Left lung (tissue), 4 donors: ENCODE measurements at regions not wholly inside any gene's neighbourhood (a gene's known extent, or its start where the extent isn't known, plus 50 kb on each side); places are given as distances from the start of the nearest gene placed in this dataset.

Experiments
- ATAC-seq: fragments of 200-7000 bp; cut with Tn5 transposase; one replicate; pipeline ENCODE4 v1.9.1; 2020; ENCODE audit warnings: moderate library complexity
- DNase-seq, 4 donors: peaks; one replicate each; pipeline ENCODE4 v3.0.0-alpha.2; 2013 to 2020
- H3K27ac ChIP-seq, 2 donors: fragments of 200-600 bp; sonication (generic) in 1 of 2; one replicate each; pipeline versions ENCODE4 v1.5.0 to v1.8.0; 2020 to 2021
- H3K27me3 ChIP-seq, 2 donors: fragments of 200-600 bp; sonication (generic) in 1 of 2; one replicate each; pipeline versions ENCODE4 v1.5.0 to v1.8.0; 2020 to 2021
- H3K36me3 ChIP-seq, 2 donors: fragments of 200-600 bp; sonication (generic) in 1 of 2; one replicate each; pipeline versions ENCODE4 v1.5.0 to v1.8.0; 2020 to 2021
- H3K4me1 ChIP-seq, 2 donors: fragments of 200-600 bp; one replicate each; pipeline ENCODE4 v1.8.0; 2021
- H3K4me3 ChIP-seq, 2 donors: fragments of 200-600 bp; sonication (generic) in 1 of 2; one replicate each; pipeline versions ENCODE4 v1.5.0 to v1.8.0; 2020 to 2021; ENCODE audit warnings: mild to moderate bottlenecking in 1 of 2
- H3K9me3 ChIP-seq, 2 donors: fragments of 200-600 bp; sonication (generic) in 1 of 2; one replicate each; pipeline versions ENCODE4 v1.5.0 to v1.8.0; 2020 to 2021
- intact Hi-C, 2 donors: fragments of 100-400 bp; cut with DNase I; formaldehyde crosslinking; loops; one replicate each; pipeline versions ENCODE4 v1.11.2 to v1.14.2; 2022
- TF ChIP-seq, protein P1 (sequence below), 2 donors: fragments of 200-600 bp; sonication (generic) in 1 of 2; IDR thresholded peaks; one replicate each; pipeline versions ENCODE4 v1.5.0 to v1.8.0; 2021; ENCODE audit warnings: antibody characterized with exemption in 2 of 2
- donor health status: DM: no; HTN: yes; CAD: no.
- donor health status: DM: no; HTN: no; CAD: no.

DNA sequence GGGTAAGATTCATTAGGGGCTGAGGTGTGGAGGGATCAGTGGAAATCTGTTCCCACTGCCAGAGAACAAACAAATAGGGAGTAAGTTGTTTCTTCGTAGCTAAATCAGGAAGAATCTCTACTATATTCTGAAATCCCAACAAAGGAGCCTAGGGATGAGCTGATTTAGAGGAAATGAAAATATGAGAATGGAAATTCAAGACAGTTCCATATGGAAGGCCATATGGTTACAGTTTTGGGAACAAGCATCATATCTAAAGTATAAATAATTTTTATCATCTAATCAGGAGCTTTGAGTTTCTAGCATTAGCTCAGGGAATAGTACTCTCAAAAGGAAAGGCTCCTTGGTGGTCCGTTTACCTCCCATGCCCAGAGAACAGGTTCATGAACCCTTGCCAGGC, 218.2 kb downstream of the AASDH start:
- Histone ChIP-seq H3K4me3 (no peak overlapping the region), H3K27ac (no peak overlapping the region), H3K36me3 (no peaks in the 10 kb centered on the region), H3K27me3 (no peaks in the 10 kb centered on the region), H3K4me1 (no peaks in the 10 kb centered on the region), H3K9me3 (peaks cover 0 to 9% of the 10 kb centered on the region in 2 donors)
- intact Hi-C loops, result no loop called here
- DNase-seq (no peak), ATAC-seq (no peak)
- TF ChIP-seq, protein P1, sequence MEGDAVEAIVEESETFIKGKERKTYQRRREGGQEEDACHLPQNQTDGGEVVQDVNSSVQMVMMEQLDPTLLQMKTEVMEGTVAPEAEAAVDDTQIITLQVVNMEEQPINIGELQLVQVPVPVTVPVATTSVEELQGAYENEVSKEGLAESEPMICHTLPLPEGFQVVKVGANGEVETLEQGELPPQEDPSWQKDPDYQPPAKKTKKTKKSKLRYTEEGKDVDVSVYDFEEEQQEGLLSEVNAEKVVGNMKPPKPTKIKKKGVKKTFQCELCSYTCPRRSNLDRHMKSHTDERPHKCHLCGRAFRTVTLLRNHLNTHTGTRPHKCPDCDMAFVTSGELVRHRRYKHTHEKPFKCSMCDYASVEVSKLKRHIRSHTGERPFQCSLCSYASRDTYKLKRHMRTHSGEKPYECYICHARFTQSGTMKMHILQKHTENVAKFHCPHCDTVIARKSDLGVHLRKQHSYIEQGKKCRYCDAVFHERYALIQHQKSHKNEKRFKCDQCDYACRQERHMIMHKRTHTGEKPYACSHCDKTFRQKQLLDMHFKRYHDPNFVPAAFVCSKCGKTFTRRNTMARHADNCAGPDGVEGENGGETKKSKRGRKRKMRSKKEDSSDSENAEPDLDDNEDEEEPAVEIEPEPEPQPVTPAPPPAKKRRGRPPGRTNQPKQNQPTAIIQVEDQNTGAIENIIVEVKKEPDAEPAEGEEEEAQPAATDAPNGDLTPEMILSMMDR (IDR thresholded peaks at IDR 0.05), result no peak

DNA sequence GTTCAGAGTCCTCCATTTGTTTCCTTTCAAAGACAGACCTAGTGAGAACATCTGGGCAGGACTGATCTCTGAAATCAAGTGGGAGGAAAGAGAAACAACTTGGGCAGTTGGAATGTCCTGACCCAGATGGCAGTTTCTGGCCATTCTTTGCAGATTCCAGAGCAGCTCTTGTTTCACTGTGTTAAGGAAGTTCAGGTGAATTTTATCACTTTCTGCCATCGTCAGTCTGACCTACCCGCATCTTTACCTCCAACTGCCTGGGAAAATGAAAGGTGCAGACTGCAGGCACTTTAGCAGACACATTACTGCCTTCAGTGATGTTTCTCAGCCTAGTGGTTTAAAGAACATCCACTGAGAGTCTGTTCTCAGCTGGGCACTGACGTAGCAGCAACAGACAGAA, 216.2 kb downstream of the CEP135 start:
- H3K4me3 ChIP-seq, result no peak overlapping the region
- H3K27ac ChIP-seq, result no peak overlapping the region
- DNase-seq (no peak), ATAC-seq (no peak)
- H3K36me3 ChIP-seq, result no peaks in the 10 kb centered on the region
- peaks cover 0 to 9% of the 10 kb centered on the region in 2 donors for H3K9me3 ChIP-seq
- no peaks in the 10 kb centered on the region for H3K4me1 ChIP-seq
- intact Hi-C loops, result no loop called here
- H3K27me3 ChIP-seq, result no peaks in the 10 kb centered on the region
- TF ChIP-seq, protein P1 (IDR thresholded peaks at IDR 0.05), result no peak

DNA sequence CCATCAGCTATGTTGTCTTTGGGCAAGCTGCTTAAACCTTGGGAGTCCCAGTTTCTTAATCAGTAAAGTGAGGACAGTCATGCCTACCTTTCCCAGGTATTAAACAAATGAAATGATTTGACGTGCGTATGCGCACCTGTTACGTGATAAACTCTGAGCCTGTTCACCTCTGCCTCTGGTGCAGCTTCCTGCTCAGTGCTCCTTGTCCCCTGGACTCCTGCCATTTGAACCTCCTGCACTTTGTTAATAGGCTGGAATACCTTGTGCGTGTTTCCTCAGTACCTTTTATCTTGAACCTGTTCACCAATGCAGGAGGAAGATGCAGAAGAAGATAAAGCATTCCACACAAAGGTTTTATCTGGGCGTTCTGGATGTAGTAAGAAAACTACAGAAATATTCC, 211.9 kb downstream of the CEP135 start:
- Histone ChIP-seq H3K36me3 (no peaks in the 10 kb centered on the region), H3K27ac (no peak overlapping the region), H3K4me1 (no peaks in the 10 kb centered on the region), H3K27me3 (no peaks in the 10 kb centered on the region), H3K4me3 (no peak overlapping the region), H3K9me3 (no peaks in the 10 kb centered on the region)
- DNase-seq (no peak), ATAC-seq (no peak)
- intact Hi-C loops, result no loop called here
- TF ChIP-seq, protein P1 (IDR thresholded peaks at IDR 0.05), result no peak

DNA sequence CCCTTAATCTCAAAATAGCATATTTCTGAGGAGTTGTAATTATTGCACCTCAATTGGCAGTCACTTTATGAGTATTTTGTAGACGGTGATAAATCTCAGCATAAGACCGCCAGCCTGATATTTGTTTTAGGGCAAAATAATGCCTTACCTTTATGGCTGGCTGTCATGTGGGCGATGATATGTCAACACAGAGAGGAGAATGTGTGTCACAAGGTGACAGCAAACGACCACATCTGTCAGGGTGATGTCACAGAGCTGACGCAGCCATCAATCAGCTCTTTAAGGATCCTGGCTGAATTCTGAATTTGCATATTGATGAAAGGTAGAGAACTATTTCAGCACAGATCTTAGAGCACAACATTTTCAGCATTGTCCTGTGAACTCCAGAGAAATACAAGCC, 209.7 kb downstream of the CEP135 start:
- intact Hi-C loops, result no loop called here
- no peak for ATAC-seq
- no peaks in the 10 kb centered on the region for H3K36me3 ChIP-seq
- no peak for DNase-seq
- TF ChIP-seq, protein P1 (IDR thresholded peaks at IDR 0.05), result no peak
- no peak overlapping the region for H3K4me3 ChIP-seq
- no peak overlapping the region for H3K27ac ChIP-seq
- H3K27me3 ChIP-seq, result no peaks in the 10 kb centered on the region
- H3K4me1 ChIP-seq, result no peaks in the 10 kb centered on the region
- H3K9me3 ChIP-seq, result no peaks in the 10 kb centered on the region

DNA sequence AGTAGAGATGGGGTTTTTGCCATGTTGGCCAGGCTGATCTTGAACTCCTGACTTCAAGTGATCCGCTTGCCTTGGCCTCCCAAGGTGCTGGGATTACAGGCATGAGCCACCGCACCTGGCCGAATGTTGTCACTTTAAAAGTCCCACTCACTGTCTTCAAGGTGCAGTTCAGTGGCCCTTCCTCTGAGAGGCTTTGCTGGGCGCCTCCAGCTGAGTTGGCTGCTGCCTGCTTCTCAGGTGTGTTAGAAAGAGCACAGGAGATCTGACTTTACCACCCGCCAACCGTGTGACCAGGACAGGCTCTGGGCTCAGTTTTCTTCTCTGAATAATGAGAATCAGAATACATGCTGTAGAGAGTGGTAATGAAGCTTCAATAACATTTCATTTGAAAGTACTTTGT, 207.4 kb downstream of the CEP135 start:
- intact Hi-C loops, result no loop called here
- no peaks in the 10 kb centered on the region for H3K4me1 ChIP-seq
- no peak for ATAC-seq
- DNase-seq, result no peak
- no peaks in the 10 kb centered on the region for H3K36me3 ChIP-seq
- TF ChIP-seq, protein P1 (IDR thresholded peaks at IDR 0.05), result no peak
- H3K27me3 ChIP-seq, result no peaks in the 10 kb centered on the region
- H3K4me3 ChIP-seq, result no peak overlapping the region
- H3K27ac ChIP-seq, result no peak overlapping the region
- H3K9me3 ChIP-seq, result no peaks in the 10 kb centered on the region
